NCI-H82 (cell line): ENCODE measurements at regions not wholly inside any gene's neighbourhood (a gene's known extent, or its start where the extent isn't known, plus 50 kb on each side); places are given as distances from the start of the nearest gene placed in this dataset.
"Not testable (repeated sequence)": the region's sequence is repeated elsewhere in the genome, so short reads cannot be mapped to it uniquely, and the experiment has no call there.

Source experiments
- DNase-seq: peaks from one replicate; lab custom pipeline; 2025; lab: John Stamatoyannopoulos, UW

DNA sequence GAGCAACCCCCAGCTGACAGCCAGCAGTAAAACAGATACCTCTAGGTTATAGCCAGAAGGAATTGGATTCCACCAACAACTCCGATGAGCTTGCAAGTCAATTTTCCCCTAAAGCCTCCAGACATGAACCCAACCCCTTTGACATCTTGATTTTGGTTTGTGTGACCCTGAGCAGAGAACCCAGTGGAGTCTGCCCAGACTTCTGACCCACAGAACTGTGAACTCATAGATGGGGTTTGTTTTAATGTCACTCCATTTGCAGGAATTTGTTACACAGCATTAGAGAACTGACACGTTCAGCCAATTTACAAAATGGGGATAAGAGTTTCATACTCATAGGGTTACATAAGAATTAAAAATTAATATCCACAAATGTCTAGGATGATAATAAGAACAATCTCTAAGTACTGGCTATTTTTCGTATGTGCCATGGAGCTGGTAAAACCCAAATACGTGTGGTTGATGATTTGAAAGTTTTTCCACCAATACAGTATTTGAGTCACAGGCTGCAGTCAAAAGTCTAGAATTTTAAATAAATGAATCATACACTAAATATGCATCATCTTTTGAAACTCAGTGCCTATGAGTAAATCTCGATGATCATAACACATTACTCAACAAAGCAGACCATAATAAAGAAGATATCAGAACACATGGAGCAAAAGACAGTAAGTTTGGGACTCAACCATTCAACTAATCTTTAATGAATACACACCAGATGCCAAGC, 380.0 kb downstream of the ANAPC1 start:
- not testable (repeated sequence) for DNase-seq

DNA sequence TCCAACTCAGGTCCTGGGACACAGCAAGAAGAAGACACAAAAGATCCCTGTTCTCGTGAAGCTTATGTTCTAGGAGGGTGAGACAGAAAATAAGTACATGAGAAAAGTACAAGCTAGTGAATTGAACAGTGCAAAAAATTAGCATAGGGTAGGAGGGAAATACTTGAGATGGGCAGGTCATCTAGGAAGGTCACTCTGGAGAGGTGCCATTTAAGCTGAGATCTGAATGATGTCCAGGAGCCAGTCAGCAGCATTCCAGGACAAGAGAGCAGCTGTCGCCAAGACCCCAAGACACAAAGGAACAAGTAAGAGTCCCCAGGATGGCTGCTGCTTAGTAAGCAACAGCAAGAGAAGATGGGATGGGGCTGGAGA, 379.4 kb downstream of the ANAPC1 start:
- not testable (repeated sequence) for DNase-seq

DNA sequence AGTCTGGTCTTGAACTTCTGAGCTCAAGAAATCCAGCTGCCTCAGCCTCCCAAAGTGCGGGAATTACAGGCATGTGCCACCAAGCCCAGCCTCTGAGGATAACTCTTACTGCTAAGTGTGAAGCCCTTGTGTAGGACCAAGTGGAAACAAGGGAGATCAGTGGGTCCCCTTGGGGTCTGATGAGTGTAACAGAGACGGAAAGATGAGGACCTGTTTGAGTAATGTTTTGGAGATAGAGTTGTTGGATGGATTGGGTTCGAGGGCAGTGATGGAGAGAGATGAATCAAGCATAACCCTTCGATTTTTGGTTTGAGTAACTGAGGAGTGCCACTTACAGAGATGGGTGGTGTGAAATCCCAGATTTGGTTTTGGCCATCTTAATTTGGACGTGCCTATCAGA, 378.7 kb downstream of the ANAPC1 start:
- not testable (repeated sequence) for DNase-seq

DNA sequence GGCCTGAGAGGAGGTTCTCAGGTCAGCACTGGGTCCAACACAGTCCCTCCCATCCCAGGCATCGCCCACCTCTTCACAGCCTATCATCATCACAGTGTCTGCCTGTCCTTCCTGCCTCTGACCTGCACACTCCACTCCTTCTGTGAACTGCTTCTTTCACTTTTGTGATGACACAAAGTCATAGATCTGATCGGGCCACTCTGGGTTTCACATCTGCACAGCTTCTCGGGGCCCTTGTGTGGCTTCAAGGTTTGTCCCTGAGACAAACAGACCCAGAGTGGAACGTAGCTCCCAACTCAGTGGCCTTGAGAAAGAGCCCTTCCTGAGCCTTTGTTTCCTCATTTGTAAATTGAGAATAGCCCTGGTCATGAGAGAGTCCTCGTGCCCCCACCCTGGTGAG, 377.1 kb downstream of the ANAPC1 start:
- DNase-seq, result not testable (repeated sequence)

DNA sequence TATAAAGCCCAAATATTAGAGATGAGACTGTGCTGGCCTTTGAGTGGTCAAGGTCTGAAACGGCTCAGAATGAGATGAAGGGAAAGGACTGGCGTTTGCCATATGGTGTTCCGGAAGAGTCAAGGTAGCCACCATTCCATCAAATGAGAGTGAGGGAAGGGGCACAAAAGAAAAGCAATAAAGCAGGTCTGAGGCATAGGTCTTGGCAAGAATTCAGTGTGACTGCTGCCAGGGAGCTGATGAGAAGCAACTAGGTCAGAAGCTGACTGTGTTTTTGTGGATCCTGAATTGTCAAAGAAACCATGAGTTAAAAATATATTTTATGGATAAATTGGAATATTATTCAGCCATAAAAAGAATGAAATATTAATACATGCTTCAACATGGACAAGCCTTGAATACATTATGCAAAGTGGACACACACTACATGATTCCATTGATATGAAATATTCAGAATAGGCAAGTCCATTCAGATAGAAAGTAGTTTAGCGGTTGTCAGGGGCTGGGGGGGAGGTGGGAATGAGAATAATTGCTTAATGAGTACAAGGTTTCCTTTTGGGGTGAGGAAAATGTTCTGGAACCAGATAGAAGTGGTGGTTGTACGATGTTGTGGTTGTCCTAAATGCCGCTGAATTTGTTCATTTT, 374.6 kb downstream of the ANAPC1 start:
- DNase-seq, result not testable (repeated sequence)

DNA sequence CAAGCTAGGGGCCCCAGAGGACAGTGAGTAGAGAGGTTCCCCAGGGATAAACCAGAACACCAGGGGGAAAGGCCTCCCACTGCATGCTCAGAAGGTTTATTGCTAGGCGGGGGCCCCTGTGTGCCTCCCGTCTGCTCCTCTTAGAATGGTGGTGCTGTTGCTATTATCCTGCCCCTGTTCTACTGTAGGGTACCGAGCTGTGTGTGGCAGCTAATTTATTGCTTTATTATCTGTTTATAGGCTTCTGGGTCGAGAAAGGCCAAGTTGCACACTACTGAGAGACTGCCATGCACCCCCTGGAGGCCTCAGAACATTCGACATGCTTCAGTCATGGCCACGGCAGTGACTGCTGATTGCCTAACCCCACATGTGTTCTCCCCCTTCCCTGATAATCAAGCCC, 373.6 kb downstream of the ANAPC1 start:
- not testable (repeated sequence) for DNase-seq

DNA sequence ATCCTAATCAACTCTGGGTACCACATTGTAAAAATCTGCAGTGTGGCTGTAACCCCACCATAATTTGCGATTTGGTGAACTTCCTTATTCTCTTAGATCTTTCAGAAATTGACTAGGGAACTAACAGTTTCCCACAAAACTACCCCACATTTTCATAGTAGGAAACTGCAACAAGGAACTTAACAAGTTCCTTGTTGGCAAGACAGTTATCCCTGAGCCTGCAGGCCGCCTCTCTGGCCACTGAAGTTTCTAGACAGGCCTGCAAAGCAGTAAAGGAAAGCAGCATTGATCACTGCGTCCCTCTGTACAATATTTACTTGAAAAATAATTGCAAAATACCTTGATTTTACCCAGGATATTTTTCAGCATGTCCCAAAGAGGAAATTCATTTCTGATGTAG, 372.9 kb downstream of the ANAPC1 start:
- DNase-seq, result not testable (repeated sequence)

DNA sequence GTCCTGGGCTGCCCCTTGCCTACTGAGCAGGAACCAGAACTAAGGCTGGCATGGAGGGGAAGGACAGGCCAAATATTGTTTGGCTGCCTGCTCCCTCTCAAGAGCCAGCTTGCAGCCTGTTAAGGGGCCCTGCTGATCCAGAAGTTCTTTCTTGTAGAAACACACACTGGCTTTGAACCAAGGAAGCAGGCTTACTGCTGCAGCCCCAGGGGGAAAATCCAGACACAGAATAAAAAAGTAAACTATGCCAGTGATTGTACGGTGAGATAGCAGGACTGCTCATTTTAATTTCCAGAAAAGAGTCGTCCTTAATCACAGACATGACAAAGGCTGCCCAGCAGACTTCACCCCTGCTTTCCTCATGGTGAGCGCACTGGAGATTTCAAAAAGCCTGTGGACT, 371.6 kb downstream of the ANAPC1 start:
- DNase-seq, result not testable (repeated sequence)

DNA sequence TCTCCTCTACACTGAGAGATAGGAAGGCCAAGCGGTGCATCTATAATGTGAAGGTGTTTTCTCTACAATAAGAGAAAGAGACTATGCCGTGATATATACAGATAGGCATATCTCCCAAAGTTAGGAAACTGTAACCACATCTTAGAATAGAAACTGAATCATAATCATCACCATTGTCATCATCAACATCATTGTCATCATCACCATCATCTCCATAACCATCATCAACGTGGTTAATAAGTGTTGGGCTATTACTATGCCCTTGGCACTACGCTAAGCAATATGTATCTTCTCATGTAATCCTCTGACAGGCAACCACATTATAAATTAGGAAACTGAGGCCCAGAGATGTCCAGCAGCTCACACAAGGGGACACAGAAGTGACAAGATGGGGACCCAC, 369.9 kb downstream of the ANAPC1 start:
- DNase-seq, result not testable (repeated sequence)

DNA sequence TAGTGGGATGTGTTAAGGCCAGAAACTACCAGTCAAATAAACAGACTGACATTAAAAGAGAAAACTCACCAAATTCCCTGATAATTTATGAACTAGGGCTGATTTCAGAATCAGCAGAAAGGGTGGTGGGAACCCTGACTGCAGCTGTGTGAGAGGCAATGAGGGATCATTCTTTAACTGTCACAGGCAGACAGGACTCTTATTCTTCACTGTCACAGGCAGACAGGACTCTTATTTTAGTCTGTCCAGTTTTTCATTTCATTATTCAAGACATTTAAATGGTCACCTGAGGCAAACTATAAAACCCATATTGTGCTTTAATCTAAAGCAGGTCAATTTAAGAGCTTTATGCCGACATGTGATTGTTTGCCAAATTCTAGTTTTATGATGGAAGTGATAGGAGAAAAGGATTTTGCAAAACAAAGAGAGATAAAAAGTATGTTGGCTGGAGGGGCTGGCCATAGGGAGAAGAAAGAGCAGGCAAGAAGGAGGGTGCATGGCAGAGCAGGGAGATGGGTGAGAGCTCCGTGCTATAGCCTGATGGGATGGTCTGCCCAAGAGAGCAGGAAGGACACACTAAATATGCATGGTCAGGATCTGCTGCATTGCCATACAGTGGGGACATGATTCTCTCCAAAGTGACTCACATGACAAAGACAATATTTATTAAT, 366.8 kb downstream of the ANAPC1 start:
- not testable (repeated sequence) for DNase-seq

DNA sequence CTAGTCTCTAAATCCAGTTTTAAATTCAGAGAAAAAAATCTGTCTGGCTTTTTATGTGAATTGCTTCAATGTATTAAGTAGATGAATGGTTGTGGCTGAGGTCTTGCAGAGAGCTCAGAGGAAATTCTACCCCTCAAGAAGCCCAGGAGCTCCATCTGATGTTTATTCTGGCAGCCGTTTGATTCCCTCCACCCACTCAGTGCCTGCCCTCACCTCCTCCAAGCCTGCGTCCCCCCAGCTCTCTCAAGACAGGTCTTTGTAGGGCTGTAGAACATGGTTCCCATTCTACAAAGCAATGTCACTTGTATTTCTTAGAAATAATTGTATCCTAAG, 366.3 kb downstream of the ANAPC1 start:
- DNase-seq, result not testable (repeated sequence)

DNA sequence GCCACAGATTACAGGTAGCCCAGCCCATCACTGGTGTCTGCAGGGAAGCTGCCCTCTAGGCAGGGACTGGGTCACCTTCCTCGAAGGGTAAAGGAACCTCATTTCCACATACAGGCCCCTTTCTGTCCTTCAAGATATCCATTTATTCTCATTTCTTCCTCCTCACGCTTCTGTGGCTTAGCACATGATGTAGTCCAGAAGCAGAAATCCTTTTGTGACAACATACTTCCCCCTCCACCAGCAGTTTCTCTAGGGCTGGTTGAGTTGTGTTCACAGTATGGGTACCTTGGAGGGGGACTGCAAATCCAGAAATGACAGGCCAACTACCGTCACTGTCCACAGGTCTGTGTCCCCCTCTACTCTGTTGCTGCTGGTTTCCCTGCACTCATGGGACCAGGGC, 364.9 kb downstream of the ANAPC1 start:
- DNase-seq, result no peak

DNA sequence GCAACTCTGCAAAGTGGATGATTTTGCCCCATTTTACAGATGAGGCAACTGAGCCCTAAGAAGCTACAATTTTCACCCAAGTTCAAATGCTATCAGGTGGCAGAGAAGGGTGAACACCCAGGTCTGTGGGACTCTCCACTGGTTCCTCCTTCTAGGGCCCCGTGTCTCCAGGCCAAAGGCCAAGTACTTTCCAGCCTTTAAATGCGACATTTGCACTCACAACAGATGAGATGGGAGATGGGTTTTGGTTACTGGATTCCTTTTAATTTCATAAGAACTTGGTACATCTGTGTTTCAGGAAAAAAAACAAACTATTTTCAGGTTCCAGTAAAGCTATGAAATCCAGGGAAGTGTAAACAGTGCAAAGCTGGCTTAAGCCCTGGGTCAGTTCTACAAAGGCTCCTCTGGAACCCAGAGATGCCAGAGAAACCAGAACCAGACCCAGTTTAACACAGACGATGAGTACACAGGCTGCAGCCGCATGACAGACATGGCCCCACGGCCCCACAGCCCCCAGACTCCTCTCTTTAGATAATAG, 361.7 kb downstream of the ANAPC1 start:
- no peak for DNase-seq

DNA sequence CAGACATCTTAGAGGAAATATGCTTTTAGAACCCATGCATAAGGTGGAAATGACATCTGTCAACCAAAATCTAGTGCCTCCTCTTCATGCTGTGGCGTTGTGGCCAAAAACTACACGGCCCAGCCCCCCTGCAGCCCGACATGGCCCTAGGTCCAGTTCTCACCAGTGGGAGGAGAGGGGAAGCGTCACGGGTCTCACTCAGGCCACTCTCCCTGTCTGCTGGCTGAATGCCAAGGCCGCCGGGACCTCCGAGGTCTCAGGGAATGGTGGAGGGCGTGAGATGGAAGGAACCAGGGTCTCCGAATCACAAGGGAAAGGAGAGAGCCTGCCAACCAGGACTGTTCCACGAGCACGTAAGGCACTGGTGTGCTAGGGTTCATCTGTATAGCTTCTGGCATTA, 361.0 kb downstream of the ANAPC1 start:
- no peak for DNase-seq

DNA sequence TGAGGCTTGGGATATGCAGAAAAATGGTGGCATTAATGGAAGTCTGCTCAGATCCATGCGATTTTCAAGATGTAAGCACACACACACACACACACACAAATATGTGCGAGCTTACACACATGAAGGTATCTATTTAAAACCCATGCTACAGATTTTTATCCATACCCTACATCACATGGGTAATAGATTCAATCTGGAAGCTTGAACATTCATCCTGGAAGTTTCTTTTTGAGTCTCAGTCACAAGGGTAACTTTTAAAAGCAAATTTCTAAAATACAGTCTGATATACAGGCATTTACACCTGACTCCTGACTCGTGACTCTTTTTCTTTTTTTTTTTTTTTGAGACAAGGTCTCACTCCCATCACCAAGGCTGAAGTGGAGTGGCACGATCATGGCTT, 359.0 kb downstream of the ANAPC1 start:
- DNase-seq, result not testable (repeated sequence)

DNA sequence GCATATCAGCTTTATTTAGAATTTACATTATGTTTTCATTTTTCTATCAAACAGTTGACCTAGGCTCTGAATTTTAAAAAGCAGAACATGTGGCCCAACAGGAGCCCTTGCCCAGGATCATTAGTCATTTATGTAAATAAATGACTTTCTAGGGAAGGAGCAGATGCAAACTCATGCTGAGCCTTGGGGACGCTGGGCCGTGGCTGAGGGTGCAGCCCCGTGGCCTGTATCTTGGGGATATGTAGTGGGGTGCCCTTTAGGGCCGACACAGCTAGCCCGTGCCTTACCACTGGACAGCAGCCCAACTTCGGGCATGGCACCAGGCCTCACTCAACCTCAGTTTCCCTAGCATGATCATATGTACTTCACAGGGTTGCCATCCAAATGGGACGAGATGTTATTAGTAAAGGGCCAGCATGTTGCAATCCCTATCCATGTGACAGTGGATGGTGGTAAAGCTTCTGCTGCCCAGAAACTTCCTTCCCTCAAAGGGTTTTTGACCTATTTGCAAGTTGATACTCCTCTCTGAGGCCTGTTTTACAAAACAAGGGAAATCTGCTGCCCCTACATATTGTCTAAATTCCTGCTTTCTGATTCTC, 357.9 kb downstream of the ANAPC1 start:
- peak; percentile 11 for DNase-seq

DNA sequence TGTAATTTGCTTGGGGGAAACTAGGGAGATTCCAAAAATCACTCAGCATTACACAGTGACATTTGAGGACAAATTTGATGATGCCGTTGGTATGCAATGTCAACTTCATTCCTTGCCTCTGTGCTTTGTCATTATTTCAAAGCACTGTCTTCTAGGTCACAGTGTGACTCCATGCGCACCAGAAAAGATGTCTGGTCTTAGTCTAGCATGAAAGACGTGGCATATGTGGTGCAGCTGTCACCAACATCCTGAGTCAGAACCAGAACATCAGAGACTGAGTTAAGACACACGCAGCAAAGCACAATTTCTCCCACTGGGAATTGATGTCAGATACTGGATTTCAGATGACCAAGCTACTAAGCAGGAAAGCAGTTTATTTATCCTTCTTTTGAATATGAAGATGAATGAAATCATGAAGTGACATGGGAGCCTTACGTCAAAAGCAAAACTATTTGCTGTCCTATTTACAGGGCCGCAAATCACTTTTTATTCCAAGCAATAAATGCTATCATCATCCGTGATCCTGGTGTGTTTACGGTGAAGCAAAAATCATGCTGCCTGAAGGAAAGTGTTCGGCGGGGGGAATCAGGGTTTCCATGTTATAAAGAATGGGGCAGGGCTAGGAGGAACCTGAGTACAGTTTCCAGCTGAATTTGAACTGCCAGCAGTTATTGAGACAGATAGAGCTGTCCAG, 356.1 kb downstream of the ANAPC1 start:
- DNase-seq, result not testable (repeated sequence)

DNA sequence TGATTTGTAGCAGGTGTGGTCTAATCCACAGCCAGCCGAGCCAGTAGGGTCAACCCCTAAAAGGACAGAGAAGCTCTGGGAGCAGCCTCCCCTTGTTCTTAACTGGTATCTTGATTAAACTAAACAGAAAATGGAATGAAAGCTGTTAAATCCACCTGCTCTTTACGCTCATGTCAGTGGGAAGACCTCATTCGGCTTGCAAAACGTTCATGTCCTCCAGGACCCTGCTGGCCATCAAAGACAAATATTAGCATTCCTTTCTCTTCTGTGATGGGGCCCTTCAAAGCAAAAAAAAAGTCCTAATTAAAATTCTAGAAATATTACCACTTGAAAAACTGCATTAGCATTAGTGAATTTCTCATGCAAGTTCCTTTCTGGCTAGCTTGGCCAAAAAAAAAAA, 355.0 kb downstream of the ANAPC1 start:
- DNase-seq, result not testable (repeated sequence)

DNA sequence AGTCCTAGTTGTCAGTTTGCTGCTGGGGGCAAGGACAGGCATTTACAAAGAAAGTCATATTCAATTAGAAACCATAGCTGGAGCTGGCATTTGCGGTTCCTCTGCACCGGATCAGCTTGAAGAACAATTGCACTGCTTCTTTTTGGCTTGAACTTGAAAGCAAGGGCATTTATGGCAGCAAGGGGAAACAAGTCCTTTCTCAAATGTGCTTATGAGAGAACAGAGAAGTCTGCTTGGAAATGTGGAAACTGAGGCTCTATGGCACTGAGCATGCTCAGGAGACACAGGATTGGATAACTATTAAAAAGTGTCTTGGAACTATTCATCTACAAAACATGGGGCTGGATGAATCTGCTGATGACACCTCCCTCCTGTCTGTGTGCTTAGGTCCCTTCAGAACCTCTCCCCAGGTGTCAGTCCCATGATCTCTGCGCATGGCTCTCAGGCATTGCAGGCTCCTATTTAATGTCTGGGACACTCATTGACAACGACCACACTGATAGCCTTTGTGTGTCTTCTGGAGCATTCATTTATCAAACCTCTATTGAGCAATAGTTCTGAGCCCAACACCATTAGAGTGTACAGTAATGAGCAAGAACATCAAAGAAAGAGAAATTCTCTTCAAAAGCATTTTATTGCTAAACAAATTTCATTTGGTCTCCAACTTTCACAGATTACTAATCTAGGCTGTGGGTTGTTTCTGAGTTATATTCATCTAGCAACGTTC, 353.6 kb downstream of the ANAPC1 start:
- not testable (repeated sequence) for DNase-seq

DNA sequence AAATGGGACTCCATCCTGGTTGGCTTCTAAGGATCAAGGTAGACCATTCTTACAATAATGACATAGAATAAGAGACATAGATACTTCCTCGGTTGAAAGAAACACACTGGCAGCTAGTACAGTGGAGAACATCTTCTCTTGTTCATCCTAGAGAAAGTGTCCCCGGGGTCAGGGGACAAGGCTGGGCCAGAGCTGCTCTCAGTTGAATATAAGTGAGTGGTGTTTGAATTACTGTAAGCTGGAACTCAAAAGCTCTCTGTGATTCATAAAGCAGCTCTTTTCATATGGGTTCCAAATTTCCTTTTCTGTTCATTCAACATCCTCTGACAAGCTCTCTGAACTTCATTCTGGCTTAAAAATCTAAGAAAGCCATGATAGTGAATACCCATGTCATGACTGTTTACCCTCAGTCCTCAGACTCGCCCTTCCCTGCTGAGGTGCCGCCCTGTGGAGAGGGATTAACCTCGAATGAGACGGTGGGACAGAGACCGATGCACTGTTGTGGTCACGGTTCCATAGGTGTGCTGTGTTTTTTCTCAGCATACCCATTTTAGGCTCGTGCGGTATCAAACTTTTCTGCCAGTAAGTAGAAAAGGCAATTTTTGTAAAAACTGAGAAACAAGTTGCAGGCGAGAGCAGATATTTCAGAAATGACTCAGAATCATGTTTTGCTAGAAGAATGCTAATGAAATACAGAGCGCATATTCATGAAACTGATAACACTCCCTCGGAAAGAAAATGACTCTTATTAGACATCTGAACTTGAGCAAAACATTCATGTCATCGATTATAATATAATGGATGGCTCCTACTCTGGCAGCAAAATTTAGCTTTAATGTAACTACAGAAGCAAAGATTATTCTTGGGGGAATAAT, 351.1 kb downstream of the ANAPC1 start:
- DNase-seq, result not testable (repeated sequence)
